PFSK-1 (cell line): ENCODE measurements at regions not wholly inside any gene's neighbourhood (a gene's known extent, or its start where the extent isn't known, plus 50 kb on each side); places are given as distances from the start of the nearest gene placed in this dataset.

Source experiments
- FOXP2 ChIP-seq: optimal IDR thresholded peaks from 2 replicates; pipeline ENCODE3; 2011; ENCODE audit warnings: borderline replicate concordance, control low read depth, inconsistent platforms; ENCODE audit not compliant: insufficient read depth; ENCODE audit errors: extremely low read length, extremely low read depth
- POLR2AphosphoS5 ChIP-seq: IDR thresholded peaks from 2 replicates; pipeline ENCODE4 v1.6.1; 2012; ENCODE audit warnings: low read depth, mild to moderate bottlenecking, control low read depth, low read length, moderate library complexity
- REST ChIP-seq, 2 experiments: IDR thresholded peaks; 2 replicates each; pipeline versions ENCODE4 v1.6.1 to v1.8.0; 2011 to 2012; ENCODE audit warnings: low read depth in 2 of 2, low read length in 2 of 2, control low read depth in 1 of 2, inconsistent platforms in 1 of 2, mild to moderate bottlenecking in 1 of 2, moderate library complexity in 1 of 2; ENCODE audit not compliant: insufficient read depth in 1 of 2
- SIN3A ChIP-seq: IDR thresholded peaks from 2 replicates; pipeline ENCODE4 v1.6.1; 2012; ENCODE audit warnings: mild to moderate bottlenecking, low read length, moderate library complexity, borderline replicate concordance; ENCODE audit not compliant: insufficient read depth
- TAF1 ChIP-seq: IDR thresholded peaks from 2 replicates; pipeline ENCODE4 v1.6.1; 2012; ENCODE audit warnings: low read length, control low read depth, borderline replicate concordance; ENCODE audit not compliant: insufficient read depth

- no peak for TF ChIP-seq POLR2AphosphoS5
- TF ChIP-seq TAF1, result no peak
- no peak for TF ChIP-seq FOXP2
- no peak for TF ChIP-seq SIN3A
- no peak for TF ChIP-seq REST (IDR thresholded peaks at IDR 0.05; ENCODE audit: insufficient read depth in 1 of 2, low read depth in 2 of 2, low read length in 2 of 2)
Measured at GRCh38 chr13:31068119-31068423, 93.6 kb downstream of the HSPH1 start.
